GM10266 (cell line): ENCODE measurements at regions not wholly inside any gene's neighbourhood (a gene's known extent, or its start where the extent isn't known, plus 50 kb on each side); places are given as distances from the start of the nearest gene placed in this dataset.
"Not testable (repeated sequence)": the region's sequence is repeated elsewhere in the genome, so short reads cannot be mapped to it uniquely, and the experiment has no call there.

Source experiments
- DNase-seq: peaks from one replicate; pipeline ENCODE4 v3.0.0; 2012; ENCODE audit errors: extremely low spot score
- TF ChIP-seq, protein P1 (sequence below): IDR thresholded peaks from 2 replicates; pipeline ENCODE4 v1.5.1; 2012; ENCODE audit warnings: mild to moderate bottlenecking, low read depth; ENCODE audit not compliant: control insufficient read depth, insufficient read depth; ENCODE audit errors: missing control alignments

- no peak for DNase-seq
- TF ChIP-seq, protein P1, sequence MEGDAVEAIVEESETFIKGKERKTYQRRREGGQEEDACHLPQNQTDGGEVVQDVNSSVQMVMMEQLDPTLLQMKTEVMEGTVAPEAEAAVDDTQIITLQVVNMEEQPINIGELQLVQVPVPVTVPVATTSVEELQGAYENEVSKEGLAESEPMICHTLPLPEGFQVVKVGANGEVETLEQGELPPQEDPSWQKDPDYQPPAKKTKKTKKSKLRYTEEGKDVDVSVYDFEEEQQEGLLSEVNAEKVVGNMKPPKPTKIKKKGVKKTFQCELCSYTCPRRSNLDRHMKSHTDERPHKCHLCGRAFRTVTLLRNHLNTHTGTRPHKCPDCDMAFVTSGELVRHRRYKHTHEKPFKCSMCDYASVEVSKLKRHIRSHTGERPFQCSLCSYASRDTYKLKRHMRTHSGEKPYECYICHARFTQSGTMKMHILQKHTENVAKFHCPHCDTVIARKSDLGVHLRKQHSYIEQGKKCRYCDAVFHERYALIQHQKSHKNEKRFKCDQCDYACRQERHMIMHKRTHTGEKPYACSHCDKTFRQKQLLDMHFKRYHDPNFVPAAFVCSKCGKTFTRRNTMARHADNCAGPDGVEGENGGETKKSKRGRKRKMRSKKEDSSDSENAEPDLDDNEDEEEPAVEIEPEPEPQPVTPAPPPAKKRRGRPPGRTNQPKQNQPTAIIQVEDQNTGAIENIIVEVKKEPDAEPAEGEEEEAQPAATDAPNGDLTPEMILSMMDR, result no peak
Measured at GRCh38 chrY:3037471-3037870, 102.3 kb downstream of the ZFY start.

DNA sequence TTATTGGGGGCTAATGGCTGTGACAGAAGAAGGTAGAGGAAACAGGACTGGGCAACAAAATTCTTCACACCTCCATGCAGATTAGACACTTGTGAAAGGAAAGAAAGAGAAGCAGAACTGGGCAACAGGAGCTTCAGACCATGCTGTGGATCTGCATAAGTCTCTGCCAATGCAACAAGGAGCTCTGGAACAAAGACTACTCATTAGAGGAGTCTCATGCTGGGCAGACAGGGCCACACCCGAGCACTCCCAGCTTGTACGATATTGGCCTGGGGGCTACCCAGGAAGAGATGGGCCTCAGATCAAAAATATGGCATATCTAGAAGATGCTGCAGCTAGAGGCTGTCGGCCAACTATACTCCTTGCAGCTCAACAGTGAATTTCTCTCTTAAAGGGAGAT is 105.2 kb downstream of the ZFY start:
- TF ChIP-seq, protein P1, result no peak
- no peak for DNase-seq

DNA sequence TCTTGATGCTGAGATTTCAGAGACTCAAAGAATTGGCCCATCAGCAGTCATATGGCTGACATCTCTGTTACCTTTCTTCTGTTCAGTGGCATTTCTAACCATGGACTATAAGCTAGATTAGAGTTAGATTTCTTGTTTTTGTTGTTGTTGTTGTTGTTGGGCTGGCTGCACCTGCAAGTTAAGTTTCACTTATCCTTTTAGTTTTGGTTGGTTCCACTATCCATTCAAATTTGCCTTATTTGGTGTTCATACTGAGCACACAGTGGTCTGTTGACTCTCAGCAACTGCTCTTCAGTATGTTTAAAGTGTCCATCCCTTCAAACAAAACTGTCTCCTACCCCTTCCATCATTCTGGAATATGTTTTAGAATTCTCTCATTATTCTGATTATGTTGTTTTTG is 106.8 kb downstream of the ZFY start:
- no peak for DNase-seq
- TF ChIP-seq, protein P1, result no peak

DNA sequence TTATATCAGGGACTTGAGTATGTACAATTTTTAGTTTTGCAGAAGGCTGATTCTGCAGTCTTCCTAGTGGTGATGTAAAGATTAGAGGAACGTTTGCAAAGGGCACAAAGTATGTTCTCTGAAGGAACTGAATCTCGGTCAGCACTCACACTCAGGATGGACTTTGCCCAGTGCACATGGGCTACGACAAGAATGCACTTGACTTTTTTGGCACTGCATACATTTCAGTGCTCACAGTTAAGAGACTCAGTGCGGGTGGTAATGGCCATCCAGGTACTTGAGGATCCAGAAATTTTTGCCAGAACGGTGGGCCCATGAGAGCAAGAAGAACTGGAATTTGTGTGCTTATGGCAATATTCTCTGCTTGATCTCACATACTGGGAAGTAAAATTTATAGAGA is 107.7 kb downstream of the ZFY start:
- TF ChIP-seq, protein P1, result no peak
- no peak for DNase-seq

GRCh38 chrY:3045048-3045447 is 109.9 kb downstream of the ZFY start:
- DNase-seq, result no peak
- TF ChIP-seq, protein P1, result no peak

GRCh38 chrY:3055496-3055895 is 120.3 kb downstream of the ZFY start:
- DNase-seq, result not testable (repeated sequence)

DNA sequence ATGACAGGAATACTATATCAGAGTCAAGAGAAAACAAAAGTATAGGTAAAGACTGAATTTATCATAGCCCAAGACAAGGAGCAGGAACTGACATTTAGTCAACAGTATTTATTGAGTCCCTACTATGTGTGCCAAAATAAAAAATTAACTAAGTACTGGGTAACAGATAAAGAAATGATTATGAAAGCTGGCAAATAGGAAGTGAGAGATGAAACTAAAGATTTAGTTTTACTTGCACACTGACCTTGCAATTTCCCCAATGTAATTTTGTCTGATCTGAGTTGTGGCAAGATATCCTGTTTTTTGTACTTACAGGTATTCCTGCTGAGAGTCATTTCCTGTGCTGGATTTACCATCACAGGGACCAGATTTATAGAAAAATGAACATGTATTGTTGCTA is 123.2 kb downstream of the ZFY start:
- not testable (repeated sequence) for DNase-seq

- DNase-seq, result not testable (repeated sequence)
Measured at GRCh38 chrY:3060671-3061070, 125.5 kb downstream of the ZFY start.

DNA sequence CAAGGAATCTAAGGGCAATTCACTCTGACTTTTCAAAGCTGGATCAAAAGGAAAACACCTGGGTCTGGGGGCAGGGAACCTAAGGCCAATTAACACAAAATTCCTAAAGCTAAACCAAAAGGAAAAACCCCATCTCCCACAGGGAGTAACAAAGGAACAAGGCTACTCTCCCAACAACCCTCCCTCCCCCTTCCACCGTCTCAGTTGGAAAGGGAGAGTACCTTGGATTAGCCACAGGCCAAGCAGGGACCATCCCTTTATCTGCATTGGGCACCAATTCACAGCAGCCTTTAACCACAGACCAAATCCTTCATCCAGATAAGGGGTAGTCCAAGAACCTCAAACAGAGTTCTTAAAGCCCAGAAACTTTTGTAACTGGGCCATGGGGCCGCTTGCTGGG is 153.0 kb downstream of the ZFY start:
- DNase-seq, result not testable (repeated sequence)

- DNase-seq, result not testable (repeated sequence)
Measured at GRCh38 chrY:3108674-3109073, 173.5 kb downstream of the ZFY start.

- DNase-seq, result not testable (repeated sequence)
Measured at GRCh38 chrY:3120234-3120633, 185.1 kb downstream of the ZFY start.

- DNase-seq, result not testable (repeated sequence)
Measured at GRCh38 chrY:3120716-3121115, 185.5 kb downstream of the ZFY start.

DNA sequence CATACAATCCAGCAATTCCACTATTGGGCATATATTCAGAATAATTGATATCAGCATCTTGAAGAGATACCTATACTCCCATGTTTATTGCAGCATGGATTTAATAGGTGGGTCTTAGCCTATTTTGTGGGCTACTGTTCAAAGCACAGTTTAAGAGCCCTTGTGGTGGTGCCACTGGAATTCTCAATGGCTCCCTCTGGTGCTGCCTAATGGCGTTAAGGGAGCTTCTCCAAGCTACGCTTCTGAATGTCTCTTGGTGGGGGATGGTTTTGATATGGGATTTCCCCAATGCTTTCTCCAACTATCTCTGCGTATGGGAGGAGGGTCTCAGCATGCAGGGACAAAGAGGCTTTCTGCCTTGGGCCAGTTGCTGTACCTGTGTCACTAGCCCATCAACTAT is 188.3 kb downstream of the ZFY start:
- not testable (repeated sequence) for DNase-seq

DNA sequence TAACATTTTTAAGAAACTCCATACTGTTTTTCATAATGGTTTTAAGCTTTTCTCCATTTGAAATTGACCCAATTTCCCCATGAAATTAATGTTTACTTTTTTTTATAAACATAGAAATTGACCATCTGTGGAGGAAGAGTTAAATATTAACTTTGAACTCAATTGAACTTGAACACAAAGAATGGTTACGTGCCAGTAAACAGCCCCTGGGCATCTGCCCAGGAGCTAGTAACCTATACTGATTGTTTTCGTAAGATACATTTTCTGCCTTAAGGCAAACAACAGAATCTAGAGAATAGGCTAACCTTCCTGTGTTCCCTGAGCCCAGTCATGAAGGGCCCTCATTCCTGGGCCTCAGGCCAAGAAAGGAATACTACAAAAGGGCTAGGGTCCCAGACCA is 235.9 kb downstream of the ZFY start:
- not testable (repeated sequence) for DNase-seq

DNA sequence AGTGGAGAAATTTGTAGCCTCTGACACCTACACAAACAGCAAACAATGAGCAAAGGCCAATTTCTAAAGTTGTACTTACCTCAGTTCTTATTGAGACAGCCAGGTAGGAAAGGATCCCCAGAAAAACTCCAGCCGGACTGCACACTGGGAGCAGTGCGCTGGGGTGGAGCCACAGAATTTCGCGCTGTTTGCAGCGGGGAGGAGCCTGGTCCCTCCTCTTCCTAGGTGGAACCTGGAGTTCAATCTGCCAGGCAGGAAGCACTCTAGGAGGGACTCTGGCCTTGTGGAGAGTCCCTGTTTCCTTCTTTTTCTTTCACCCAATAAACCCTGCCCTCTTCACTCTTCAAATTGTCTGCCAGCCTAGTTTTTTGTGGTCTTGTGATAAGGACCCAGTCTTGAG is 259.9 kb downstream of the ZFY start:
- DNase-seq, result not testable (repeated sequence)

DNA sequence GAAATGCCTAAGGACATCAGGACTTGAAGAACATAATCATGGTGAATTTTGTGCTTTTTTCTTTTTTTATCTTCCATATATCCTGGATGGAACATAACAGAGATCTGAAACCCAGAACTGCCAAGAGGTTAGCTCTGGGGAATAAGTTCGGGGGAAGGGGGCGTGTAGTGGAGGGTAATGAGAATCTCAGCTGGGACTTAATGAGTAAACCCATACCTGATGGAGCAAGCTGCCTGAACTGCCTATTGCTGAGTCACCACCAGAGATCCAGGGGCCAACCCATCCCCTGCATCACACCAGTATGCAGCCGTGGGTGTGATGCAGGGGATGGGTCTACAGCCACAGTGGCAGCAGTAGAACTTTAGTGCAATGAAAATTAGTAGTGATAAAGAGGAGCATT is 267.1 kb downstream of the ZFY start:
- not testable (repeated sequence) for DNase-seq
